Esophagus muscularis mucosa (tissue), 3 donors: ENCODE measurements at regions not wholly inside any gene's neighbourhood (a gene's known extent, or its start where the extent isn't known, plus 50 kb on each side); places are given as distances from the start of the nearest gene placed in this dataset.

Experiments
- POLR2A ChIP-seq: fragments of 450-650 bp; IDR thresholded peaks from one replicate; pipeline ENCODE4 v1.6.1; 2017; ENCODE audit warnings: antibody characterized with exemption, moderate library complexity, mild to moderate bottlenecking, low read depth
- TF ChIP-seq, protein P1 (sequence below), 3 experiments: fragments of 200-600 bp in 2 of 3; fragments of 450-650 bp in 1 of 3; sonication (generic) in 2 of 3; IDR thresholded peaks; one replicate each; pipeline ENCODE4 v1.5.1; 2017 to 2019; ENCODE audit warnings: antibody characterized with exemption in 3 of 3, mild to moderate bottlenecking in 2 of 3, moderate library complexity in 1 of 3

DNA sequence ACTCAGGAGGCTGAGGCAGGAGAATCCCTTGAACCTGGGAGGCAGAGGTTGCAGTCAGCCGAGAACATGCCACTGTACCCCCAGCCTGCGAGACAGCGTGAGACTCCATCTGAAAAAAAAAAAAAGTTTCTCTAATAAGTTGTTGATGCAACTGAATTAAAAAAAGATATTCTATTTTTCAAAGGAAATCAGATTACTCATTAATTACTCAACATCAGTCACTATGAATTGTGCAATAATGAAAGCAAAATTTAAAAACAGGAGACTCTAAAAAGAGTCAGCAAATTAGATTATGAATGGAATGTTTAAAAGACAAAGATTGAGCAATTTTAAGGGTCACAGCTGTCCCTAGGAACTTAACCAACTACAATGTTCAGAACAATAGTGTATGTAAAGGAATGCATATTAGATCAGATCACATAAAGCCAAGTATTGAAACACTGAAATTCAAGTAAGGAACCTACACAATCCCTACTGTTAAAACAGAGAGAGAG is 60.2 kb upstream of the SLC4A7 start:
- TF ChIP-seq, protein P1, sequence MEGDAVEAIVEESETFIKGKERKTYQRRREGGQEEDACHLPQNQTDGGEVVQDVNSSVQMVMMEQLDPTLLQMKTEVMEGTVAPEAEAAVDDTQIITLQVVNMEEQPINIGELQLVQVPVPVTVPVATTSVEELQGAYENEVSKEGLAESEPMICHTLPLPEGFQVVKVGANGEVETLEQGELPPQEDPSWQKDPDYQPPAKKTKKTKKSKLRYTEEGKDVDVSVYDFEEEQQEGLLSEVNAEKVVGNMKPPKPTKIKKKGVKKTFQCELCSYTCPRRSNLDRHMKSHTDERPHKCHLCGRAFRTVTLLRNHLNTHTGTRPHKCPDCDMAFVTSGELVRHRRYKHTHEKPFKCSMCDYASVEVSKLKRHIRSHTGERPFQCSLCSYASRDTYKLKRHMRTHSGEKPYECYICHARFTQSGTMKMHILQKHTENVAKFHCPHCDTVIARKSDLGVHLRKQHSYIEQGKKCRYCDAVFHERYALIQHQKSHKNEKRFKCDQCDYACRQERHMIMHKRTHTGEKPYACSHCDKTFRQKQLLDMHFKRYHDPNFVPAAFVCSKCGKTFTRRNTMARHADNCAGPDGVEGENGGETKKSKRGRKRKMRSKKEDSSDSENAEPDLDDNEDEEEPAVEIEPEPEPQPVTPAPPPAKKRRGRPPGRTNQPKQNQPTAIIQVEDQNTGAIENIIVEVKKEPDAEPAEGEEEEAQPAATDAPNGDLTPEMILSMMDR (IDR thresholded peaks at IDR 0.05): no peak
- no peak for TF ChIP-seq POLR2A
